ENCODE measurements at regions not wholly inside any gene's neighbourhood (a gene's known extent, or its start where the extent isn't known, plus 50 kb on each side); places are given as distances from the start of the nearest gene placed in this dataset.

DNA sequence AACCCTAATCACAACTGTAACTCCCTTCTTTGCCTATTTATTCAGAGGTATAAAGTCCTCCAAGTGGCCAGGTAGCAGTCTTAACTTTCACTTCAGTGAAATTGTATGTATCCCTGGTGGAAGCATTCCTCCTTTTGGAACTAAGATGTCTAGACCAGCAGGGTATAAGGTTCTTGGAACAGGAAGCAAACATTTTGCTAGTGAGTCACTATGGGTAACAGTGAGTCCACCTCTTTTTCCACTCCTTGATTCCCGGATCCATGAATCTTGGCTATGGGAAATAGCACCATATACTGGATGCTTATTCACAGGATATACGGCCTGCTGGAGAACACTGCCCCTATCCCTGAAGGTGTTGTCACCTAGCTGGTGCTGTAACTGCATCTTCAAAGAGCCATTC, 80.2 kb downstream of the KCNA5 start:
- no peak for DNase-seq (ENCODE audit: extremely low spot score in 2 of 2)
- Histone ChIP-seq H3K27ac (no peak overlapping the region), H3K36me3 (no peaks in the 10 kb centered on the region), H3K9me3 (no peaks in the 10 kb centered on the region), H3K4me3 (no peak overlapping the region), H3K4me1 (no peaks in the 10 kb centered on the region), H3K27me3 (no peaks in the 10 kb centered on the region)
- TF ChIP-seq POLR2A (IDR thresholded peaks at IDR 0.05) (no peak), POLR2AphosphoS5 (IDR thresholded peaks at IDR 0.05; ENCODE audit: insufficient read depth in 1 of 2, low read depth in 1 of 2) (no peak)
- TF ChIP-seq, protein P1, sequence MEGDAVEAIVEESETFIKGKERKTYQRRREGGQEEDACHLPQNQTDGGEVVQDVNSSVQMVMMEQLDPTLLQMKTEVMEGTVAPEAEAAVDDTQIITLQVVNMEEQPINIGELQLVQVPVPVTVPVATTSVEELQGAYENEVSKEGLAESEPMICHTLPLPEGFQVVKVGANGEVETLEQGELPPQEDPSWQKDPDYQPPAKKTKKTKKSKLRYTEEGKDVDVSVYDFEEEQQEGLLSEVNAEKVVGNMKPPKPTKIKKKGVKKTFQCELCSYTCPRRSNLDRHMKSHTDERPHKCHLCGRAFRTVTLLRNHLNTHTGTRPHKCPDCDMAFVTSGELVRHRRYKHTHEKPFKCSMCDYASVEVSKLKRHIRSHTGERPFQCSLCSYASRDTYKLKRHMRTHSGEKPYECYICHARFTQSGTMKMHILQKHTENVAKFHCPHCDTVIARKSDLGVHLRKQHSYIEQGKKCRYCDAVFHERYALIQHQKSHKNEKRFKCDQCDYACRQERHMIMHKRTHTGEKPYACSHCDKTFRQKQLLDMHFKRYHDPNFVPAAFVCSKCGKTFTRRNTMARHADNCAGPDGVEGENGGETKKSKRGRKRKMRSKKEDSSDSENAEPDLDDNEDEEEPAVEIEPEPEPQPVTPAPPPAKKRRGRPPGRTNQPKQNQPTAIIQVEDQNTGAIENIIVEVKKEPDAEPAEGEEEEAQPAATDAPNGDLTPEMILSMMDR (IDR thresholded peaks at IDR 0.05), result no peak
- intact Hi-C loops (cut with DNase I), result no loop called here

DNA sequence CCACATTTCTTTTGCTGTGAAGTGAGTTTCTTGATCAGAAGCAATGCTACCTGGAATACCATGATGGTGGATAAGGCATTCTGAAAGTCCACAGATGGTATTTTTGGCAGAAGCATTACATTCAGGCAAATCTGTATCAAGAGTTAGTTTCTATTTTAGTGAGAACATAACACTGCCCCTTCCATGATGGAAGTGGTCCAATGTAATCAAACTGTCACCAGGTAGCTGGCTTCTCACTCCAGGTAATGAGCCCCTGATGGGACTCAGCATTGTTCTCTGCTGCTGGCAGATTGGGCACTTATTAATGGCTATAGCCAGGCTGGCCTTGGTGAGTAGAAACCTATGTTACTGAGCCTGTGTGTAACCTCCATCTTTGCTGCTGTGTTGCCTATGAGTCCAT, 80.7 kb downstream of the KCNA5 start:
- Histone ChIP-seq H3K27ac (no peak overlapping the region), H3K4me1 (no peaks in the 10 kb centered on the region), H3K36me3 (no peaks in the 10 kb centered on the region), H3K4me3 (no peak overlapping the region), H3K9me3 (no peaks in the 10 kb centered on the region), H3K27me3 (no peaks in the 10 kb centered on the region)
- intact Hi-C loops (cut with DNase I), result no loop called here
- no peak for TF ChIP-seq POLR2AphosphoS5 (IDR thresholded peaks at IDR 0.05; ENCODE audit: insufficient read depth in 1 of 2, low read depth in 1 of 2)
- TF ChIP-seq POLR2A (IDR thresholded peaks at IDR 0.05), result no peak
- TF ChIP-seq, protein P1 (IDR thresholded peaks at IDR 0.05), result no peak
- DNase-seq (ENCODE audit: extremely low spot score in 2 of 2), result no peak

DNA sequence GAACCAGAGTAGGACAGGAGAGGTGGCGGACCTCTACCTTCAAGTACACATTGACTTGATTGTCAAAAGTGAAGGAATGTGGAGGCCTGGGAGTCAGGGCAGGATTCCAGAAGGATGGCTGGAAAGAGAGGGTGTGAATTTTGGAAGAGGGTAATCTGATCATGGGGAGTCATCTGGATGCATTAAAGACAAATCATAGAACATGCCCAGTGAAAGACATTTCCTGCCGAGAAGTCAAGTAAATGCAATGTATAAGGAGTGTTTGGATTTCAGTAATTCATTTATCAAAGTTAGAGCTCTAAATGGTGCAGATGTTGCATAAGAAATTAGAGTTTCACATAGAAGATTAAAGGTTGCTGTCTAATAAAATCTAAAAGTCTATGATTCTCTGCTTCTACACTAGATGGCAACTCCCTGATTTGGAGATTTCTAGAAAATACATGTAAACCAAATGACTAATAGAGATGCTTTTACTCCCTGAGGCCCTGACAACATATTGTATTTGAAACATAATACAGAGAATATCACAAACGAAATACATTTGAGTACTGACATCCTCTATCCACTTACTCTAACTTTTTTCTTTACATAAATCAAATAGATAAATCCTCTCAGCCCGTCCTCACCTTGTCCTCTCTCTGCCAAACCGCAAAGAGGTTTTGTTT, 91.3 kb downstream of the KCNA5 start:
- H3K4me3 ChIP-seq, result no peak overlapping the region
- H3K27me3 ChIP-seq, result no peaks in the 10 kb centered on the region
- H3K4me1 ChIP-seq, result no peaks in the 10 kb centered on the region
- TF ChIP-seq, protein P1 (IDR thresholded peaks at IDR 0.05), result no peak
- no peak for DNase-seq (ENCODE audit: extremely low spot score in 2 of 2)
- intact Hi-C loops (cut with DNase I), result no loop called here
- H3K27ac ChIP-seq, result no peak overlapping the region
- no peaks in the 10 kb centered on the region for H3K36me3 ChIP-seq
- no peaks in the 10 kb centered on the region for H3K9me3 ChIP-seq

DNA sequence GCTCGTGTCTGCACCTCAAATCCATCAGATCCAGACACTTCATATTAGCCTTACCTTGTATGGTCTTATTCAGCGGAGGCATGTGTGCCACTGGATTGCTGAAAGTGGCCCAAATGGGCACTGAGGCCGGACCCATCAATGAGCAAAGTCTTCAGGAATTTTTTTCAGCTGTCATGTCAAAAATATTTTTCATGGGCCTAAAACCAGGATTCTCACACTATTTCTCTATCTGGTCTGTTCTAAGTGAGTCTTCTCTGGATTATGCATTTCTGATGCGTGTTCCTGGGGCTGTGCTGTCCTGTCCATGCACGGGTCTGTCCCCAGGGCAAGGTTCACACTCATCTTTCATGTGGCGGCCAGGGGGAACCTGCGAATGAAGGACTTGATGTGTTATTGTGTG, 94.6 kb downstream of the KCNA5 start:
- TF ChIP-seq, protein P1 (IDR thresholded peaks at IDR 0.05), result no peak
- TF ChIP-seq POLR2AphosphoS5 (IDR thresholded peaks at IDR 0.05; ENCODE audit: insufficient read depth in 1 of 2, low read depth in 1 of 2), result no peak
- TF ChIP-seq POLR2A (IDR thresholded peaks at IDR 0.05), result no peak
- no peaks in the 10 kb centered on the region for H3K4me1 ChIP-seq
- H3K27ac ChIP-seq, result no peak overlapping the region
- intact Hi-C loops (cut with DNase I), result no loop called here
- H3K36me3 ChIP-seq, result no peaks in the 10 kb centered on the region
- no peaks in the 10 kb centered on the region for H3K27me3 ChIP-seq
- DNase-seq (ENCODE audit: extremely low spot score in 2 of 2), result no peak
- no peak overlapping the region for H3K4me3 ChIP-seq
- no peaks in the 10 kb centered on the region for H3K9me3 ChIP-seq

DNA sequence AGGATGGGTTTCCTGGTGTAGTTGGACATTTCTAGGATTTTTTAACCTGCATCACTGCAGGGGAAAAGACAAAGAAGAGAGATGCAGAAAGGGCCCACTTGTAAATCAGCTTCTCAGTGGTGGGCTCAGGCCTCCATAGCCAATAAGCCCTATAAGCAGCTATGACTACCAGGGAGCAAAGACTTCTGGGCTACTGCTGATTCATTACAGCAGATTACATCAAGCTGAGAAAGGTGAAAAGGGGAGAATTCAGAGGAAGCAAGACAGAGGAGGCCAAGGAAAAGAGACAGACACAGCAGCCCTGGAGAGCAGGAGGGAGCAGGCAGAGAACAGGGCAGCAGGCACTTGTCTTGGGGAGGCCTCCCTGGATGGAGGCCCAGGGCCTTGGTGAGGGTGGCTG, 95.2 kb downstream of the KCNA5 start:
- H3K4me1 ChIP-seq, result no peaks in the 10 kb centered on the region
- no peak for TF ChIP-seq POLR2A (IDR thresholded peaks at IDR 0.05)
- no peak for TF ChIP-seq POLR2AphosphoS5 (IDR thresholded peaks at IDR 0.05; ENCODE audit: insufficient read depth in 1 of 2, low read depth in 1 of 2)
- TF ChIP-seq, protein P1 (IDR thresholded peaks at IDR 0.05), result no peak
- H3K27ac ChIP-seq, result no peak overlapping the region
- H3K4me3 ChIP-seq, result no peak overlapping the region
- H3K9me3 ChIP-seq, result no peaks in the 10 kb centered on the region
- H3K27me3 ChIP-seq, result no peaks in the 10 kb centered on the region
- DNase-seq (ENCODE audit: extremely low spot score in 2 of 2), result no peak
- intact Hi-C loops (cut with DNase I), result no loop called here
- no peaks in the 10 kb centered on the region for H3K36me3 ChIP-seq
